GM20000 (cell line): ENCODE measurements at regions not wholly inside any gene's neighbourhood (a gene's known extent, or its start where the extent isn't known, plus 50 kb on each side); places are given as distances from the start of the nearest gene placed in this dataset.

Experiments
- DNase-seq: peaks from one replicate; pipeline ENCODE4 v3.0.0; 2012; ENCODE audit warnings: low spot score
- TF ChIP-seq, protein P1 (sequence below): IDR thresholded peaks from 2 replicates; pipeline ENCODE4 v1.5.1; 2012; ENCODE audit warnings: mild to moderate bottlenecking, control low read depth; ENCODE audit errors: extremely low read depth, missing control alignments

DNA sequence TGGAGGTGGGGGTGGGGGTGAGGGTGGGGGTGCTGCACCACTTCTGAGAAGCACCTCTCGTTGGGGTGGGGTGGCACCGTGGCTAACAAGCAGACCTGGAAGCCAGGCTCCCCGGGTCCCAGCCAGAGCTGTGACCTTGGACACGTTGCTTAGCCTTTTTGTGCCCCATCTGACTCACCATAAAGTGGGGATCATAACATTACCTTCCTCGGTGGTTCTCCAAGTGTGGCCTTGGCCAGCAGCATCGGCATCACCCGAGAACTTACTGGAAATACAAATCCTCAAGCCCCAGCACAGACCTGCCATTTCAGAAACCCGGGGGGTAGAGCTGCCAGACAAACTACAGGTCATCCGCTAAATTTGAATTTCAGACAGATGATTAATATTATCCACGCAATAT is 58.7 kb upstream of the SLC66A3 start:
- no peak for DNase-seq
- TF ChIP-seq, protein P1, sequence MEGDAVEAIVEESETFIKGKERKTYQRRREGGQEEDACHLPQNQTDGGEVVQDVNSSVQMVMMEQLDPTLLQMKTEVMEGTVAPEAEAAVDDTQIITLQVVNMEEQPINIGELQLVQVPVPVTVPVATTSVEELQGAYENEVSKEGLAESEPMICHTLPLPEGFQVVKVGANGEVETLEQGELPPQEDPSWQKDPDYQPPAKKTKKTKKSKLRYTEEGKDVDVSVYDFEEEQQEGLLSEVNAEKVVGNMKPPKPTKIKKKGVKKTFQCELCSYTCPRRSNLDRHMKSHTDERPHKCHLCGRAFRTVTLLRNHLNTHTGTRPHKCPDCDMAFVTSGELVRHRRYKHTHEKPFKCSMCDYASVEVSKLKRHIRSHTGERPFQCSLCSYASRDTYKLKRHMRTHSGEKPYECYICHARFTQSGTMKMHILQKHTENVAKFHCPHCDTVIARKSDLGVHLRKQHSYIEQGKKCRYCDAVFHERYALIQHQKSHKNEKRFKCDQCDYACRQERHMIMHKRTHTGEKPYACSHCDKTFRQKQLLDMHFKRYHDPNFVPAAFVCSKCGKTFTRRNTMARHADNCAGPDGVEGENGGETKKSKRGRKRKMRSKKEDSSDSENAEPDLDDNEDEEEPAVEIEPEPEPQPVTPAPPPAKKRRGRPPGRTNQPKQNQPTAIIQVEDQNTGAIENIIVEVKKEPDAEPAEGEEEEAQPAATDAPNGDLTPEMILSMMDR = no peak

DNA sequence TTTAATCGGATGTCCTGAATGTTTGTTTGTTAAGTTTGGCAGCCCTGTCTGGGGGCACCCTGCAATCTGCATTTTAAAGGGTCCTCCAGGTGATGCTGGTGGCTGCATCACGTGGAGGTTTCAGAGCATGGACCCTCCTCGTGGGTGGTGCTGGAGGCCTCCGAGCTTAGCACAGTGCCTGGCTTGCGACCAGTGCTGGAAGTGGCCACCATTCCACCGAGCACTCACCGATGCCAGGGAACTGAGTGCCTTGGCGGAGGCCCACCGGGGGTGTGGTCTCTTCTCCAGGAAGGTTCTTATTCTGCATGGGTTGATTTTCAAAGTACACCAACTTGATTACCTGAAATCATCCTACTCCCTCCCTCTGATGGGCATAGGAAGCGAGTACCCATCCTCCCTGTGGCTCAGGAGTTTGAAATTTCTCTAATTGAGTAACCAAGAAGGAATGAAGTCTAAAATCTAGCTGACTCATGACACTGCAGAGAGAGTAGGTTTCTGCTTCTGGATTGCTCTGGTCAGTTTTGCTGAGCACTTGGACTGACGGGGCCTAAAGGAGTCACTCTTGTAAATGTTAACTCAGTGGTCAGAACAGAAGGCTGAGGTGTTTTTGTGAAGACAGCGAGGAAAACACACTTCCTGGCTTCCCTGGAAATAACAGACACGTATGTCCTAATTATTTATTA is 58.1 kb upstream of the SLC66A3 start:
- no peak for DNase-seq
- TF ChIP-seq, protein P1 = no peak

DNA sequence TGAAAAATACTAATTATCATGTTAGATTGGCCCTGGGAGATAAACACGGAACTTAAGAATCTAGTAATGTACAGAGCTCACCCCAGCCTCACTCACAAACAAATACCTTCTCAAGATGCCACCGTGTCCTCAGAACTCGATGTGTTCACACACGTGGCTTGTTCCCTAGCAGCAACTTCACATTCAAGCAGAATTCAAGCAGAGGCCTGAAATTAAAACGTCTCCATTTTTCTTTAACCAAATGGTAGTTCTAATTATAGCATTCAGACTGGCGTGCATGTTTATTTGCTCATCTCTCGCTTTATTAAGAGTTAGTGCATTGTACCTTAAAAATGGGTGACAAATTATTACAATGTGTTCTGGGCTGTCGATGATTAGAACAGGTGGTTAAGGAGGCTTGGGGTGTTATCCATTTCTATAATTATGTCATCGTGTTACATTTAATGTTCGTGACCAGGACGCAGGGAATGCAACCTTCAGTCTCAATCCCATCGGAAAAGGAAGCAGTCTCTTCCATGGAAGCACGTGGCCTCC is 57.3 kb upstream of the SLC66A3 start:
- no peak for DNase-seq
- TF ChIP-seq, protein P1 = no peak

DNA sequence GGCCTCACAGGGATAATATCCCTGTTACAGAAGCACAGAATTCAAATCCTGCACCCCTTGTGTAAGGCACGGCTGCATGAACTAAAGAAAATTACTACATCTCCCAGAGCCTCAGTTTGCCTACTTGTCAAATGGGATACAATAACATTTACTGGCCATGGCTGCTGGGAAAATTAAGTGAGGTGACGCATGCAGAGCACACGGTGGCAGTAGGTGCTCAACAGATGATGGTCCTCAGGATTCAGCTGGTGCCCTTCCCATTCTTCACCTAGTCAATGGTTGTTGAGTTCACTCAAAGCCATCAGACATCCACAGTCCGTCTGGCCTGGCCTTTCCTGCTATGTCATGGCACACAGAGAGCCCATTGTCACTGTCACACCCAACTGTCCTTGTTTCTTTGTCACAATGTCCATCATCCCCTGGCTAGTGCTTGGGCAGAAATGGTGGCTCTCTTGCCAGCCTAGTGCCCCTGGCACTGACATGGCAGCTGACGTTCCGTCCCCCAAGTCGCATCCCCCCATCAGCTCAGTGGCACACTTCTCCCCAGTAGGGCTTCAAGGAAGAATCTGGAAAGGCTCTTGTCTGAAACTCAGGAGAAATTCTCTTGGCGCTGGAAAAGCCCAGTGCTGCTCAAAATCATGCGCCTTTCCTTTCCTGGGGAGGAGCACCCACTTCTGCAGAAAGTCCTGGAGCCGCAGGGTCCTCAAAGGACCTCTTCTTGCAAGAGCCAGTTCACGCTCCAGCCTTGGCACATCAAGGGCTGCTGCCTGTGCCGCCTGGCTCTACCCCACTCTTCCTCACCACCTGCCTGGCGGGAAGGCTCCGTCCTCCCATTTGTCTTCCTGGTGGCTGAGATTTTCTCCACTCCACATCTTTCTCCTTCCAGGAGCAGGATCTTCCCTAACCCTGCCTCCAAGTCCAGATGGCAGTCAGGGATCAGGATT is 55.9 kb upstream of the SLC66A3 start:
- TF ChIP-seq, protein P1 = no peak
- DNase-seq = no peak

DNA sequence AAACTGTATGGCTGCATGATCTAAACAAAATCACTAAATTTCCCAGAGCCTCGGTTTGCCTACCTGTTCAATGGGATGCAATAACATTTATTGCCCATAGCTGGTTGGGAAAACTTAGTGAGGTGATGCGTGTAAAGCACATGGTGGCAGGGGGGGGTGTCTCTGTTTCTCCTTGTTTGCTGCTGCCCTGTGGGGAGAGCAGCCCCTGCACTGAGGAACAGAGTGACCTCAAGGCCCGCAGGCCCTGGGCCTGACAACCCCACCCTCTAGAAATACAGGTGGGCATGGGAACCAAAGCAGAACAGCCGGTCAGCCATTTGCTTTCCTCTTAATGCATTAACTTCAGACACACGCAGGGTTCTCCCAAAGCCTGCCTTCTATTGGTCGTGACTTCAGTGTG is 55.1 kb upstream of the SLC66A3 start:
- TF ChIP-seq, protein P1 = no peak
- DNase-seq = no peak

DNA sequence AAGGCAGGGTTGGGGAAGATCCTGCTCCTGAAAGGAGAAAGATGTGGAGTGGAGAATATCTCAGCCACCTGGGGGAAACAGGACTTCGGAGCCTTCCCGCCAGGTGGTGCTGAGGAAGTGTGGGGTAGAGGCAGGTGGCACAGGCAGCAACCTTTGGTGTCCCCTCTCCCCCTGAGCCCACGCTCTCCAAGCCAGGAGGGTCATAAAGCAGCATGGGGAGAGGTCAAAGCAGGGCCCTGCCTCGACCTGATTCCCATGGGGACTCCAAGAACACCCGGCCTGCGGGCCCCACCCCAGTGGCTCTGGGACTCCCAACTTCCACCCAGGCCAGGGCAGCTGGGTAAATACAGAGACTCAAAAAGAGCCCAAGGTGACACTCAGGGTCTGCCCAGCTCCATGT is 54.3 kb upstream of the SLC66A3 start:
- TF ChIP-seq, protein P1 = no peak
- DNase-seq = no peak

DNA sequence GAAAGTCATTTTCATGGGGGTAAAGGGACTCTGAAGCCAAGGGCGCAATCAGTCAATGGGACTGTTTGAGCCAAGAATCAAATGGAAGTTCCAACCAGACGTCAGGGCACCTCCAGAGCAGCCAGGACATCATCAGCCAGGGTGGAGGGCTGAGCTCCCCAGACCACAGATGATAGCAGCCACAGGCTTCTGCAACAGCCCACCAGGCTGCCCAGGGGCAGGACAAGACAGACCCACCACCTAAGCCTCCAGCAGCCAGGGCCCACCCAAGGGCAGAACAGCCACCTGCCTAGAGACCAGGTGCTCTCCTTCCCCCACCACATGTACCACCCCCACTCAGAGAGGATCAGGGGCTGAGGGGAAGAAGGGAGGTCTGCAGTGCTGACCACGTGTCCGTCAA is 53.8 kb upstream of the SLC66A3 start:
- DNase-seq = no peak
- TF ChIP-seq, protein P1 = no peak
